GM18505 (cell line): ENCODE measurements at regions not wholly inside any gene's neighbourhood (a gene's known extent, or its start where the extent isn't known, plus 50 kb on each side); places are given as distances from the start of the nearest gene placed in this dataset.
"Not testable (repeated sequence)": the region's sequence is repeated elsewhere in the genome, so short reads cannot be mapped to it uniquely, and the experiment has no call there.

Source experiments
- ATAC-seq: cut with Tn5 transposase; IDR thresholded peaks from one replicate; pipeline ENCODE4 v1.9.1; 2021; ENCODE audit not compliant: unreplicated experiment
- POLR2A ChIP-seq: IDR thresholded peaks from 4 replicates; pipeline ENCODE4 v1.6.1; 2011; ENCODE audit warnings: borderline replicate concordance; ENCODE audit not compliant: insufficient read depth, insufficient read length; ENCODE audit errors: extremely low read depth

GRCh38 chr7:106463851-106464611, 179.2 kb upstream of the NAMPT start:
- no peak for TF ChIP-seq POLR2A
- no peak for ATAC-seq

GRCh38 chr7:106462914-106463482, 178.2 kb upstream of the NAMPT start:
- no peak for ATAC-seq
- TF ChIP-seq POLR2A: no peak

GRCh38 chr7:106462365-106462859, 177.6 kb upstream of the NAMPT start:
- no peak for TF ChIP-seq POLR2A
- ATAC-seq: no peak

- no peak for ATAC-seq
- no peak for TF ChIP-seq POLR2A
Measured at GRCh38 chr7:106460792-106461254, 176.0 kb upstream of the NAMPT start.

DNA sequence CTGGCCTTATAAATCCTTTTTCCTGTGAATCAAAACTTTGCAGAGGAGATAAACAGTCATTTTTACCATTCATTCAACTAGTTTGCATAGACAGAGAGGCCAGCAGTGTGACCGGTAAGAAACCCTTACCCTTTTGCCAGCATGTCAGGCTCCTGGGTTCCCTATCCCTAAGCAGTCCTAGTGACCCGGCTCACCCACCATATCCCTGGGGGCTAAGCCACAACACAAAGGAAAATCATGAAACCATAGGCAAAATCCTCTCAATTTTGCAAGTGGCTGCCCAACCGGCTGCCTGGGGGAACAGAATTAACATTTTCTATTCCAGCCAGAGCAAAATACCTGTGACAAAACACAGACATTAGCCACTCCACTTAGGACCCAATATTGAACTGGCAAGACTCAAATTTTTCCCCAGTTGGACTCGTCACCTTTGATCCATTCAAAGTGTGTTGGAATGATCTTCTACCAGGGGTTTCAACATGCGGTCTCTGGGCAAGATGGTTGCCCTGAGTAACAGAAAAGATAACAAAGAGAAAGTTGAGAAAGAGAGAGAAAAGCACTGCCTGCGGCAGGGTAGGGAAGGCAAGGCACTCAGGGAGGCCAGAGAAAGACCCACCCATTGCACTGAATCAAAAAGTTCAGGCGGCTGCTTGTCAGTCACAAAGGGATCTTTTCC, 174.8 kb upstream of the NAMPT start:
- no peak for TF ChIP-seq POLR2A
- no peak for ATAC-seq

DNA sequence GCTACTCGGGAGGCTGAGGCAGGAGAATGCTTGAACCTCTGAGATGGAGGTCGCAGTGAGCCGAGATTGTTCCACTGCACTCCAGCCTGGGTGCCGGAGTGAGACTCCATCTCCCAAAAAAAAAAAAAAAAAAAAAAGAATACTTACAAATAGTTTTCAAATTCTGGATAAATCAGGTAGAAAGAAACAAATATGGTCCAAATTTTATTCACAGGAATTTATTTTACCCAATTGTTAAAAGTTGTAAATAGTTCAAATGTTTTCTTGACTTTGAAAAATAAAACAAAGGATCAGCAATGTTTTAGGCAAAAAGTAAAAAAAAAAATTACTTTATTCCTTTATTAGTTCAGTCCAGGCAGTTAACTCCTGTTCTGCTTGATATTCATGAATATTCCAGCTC, 172.9 kb upstream of the NAMPT start:
- TF ChIP-seq POLR2A: no peak
- ATAC-seq: no peak

DNA sequence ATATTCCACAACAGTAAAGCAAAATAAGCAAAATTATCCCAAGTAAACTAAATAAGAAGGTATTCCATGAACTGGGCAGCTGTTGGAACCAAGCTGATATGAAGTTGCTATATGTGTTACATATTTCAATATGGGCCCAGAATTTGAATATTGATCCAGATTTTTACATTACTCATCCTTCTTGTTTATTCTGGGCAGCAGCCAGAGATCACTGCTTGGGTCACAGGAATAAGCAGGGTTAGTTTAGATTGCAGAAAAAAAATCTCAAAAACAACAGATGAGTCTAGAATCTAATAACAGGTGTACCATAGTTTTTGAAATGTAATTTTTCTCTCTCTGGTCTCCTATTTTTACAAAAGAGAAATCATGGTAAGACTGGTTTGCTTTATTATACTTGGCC, 171.5 kb upstream of the NAMPT start:
- no peak for ATAC-seq

DNA sequence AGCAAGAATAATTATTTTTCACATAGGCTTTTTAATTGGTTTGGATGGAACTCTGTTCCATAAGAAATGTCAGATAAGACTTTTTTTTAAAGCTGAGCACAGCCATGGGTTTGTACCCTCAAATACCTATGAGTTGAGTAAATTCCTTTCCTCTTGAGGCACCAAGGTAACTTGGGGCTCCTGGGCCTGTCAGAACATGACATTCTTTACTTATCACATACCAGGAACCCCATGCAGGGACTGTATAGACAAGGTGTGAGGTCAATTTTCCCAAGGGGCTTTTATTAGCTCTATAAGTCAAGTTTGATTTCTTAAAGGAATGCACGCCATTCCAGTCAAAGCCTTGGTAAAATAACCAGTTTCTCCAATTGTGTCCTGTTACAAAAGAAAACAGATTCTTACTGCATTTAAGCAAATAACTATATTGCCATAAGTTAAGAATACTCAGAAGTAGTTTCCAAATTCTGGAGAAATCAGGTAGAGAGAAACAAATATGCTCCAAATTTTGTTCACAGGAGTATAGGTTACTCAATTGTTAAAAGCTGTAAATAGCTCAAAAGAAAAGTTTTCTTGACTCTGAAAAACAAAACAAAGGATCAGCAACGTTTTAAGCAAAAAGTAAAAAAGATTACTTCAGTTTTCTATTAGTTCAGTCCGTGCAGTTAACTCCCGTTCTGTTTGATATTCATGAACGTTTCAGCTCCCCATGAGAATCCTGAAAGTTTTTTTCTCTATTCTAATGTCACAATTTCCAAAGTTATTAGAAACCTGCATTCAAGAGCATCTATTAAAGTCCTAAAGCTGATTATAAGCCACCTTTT, 167.5 kb upstream of the NAMPT start:
- no peak for ATAC-seq
- TF ChIP-seq POLR2A: no peak

More for the DNA sequence above, 171.5 kb upstream of the NAMPT start:
- no peak for TF ChIP-seq POLR2A

- TF ChIP-seq POLR2A: no peak
- no peak for ATAC-seq
Measured at GRCh38 chr7:106451171-106451570, 166.4 kb upstream of the NAMPT start.

- no peak for ATAC-seq
- TF ChIP-seq POLR2A: no peak
Measured at GRCh38 chr7:106450716-106451115, 165.9 kb upstream of the NAMPT start.

GRCh38 chr7:106448992-106449859, 164.4 kb upstream of the NAMPT start:
- ATAC-seq: no peak
- no peak for TF ChIP-seq POLR2A

DNA sequence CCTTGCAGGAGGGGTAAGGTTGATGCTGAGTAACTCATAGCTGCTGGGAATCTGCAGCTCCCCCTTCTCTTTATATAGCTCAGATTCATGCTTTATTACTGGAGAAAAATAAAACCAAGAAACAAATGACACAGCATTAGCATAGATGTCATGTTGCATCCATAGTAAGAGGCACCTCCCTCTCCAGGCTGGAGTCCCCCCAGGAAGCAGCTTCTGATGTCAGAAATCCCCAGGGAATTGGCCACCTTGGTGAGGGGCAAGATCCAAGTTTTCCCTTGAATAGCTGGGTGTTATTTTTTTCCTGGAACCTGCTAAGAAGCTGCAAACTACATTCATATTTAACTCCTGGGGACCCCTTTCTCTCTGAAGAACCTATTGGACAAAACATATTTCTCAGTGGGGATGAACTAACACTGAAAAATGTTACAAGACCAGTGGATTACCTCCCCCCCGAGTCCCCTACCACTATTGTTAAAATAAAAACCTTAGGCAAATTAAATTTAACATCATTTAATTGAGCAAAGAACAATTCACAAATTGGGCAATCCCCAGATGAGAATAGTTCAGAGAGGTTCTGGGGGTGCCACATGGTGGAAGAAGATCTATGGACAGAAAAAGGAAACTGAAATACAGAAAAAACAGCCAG, 163.7 kb upstream of the NAMPT start:
- ATAC-seq: no peak
- no peak for TF ChIP-seq POLR2A

DNA sequence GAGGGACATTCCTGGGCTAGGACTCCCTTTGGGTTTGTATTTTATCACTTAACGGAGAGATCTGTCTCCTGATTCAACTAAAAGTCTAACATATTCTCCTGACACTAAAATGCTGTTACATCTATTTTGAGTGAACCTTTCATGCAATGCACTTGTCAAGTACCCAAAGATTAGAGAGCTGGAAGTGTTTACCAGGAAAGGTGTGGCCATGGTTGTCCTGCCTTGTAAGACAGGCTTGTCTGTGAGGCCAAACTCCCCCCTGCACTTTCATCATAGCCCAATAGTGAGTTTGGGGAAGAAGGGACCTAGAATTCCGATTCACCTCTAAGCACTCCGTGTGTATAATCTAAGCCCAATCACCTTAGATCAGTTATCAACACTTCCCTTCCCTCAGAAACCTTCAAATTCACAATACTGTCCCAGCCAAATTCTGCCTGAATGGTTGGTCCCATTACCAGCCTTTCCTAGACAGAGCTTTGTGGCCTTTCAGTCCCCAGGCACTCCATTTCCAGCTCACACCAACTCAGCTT, 162.6 kb upstream of the NAMPT start:
- TF ChIP-seq POLR2A: no peak
- no peak for ATAC-seq

DNA sequence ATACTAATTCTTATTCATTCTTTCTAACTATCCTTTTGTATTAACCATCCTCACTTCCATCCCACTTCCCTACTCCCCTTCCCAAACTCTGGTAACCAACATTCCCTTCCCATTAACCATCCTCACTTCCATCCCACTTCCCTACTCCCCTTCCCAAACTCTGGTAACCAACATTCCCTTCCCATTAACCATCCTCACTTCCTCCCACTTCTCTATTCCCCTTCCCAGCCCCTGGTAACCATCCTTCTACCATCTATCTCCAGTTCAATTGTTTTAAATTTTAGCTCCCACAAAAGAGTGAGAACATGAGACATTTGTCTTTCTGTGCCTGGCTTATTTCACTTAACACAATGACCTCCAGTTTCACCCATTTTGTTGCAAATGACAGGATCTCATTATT, 160.6 kb upstream of the NAMPT start:
- not testable (repeated sequence) for ATAC-seq
